ENCODE measurements at regions not wholly inside any gene's neighbourhood (a gene's known extent, or its start where the extent isn't known, plus 50 kb on each side); places are given as distances from the start of the nearest gene placed in this dataset.

DNA sequence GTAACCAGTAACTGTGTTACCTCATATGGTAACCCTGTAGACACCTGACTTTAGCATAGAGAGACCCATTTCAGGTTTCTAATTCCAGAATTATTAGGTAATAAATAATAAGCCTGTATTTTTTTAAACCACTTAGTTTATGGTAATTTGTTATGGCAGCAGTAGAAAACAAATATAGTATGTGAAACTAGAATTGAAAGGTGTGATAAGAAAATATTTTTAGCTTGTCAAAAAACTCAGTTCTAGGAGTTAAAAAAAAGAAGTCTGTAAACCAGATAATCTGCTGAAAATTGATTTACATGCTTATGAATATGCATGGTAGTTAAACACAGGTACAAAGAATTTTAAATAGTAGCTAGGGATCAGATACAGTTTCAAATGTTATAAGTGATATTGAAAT is 695.0 kb upstream of the GJE1 start:
- Mint-ChIP-seq H3K9me3 (peaks cover 11% of the 10 kb centered on the region), H3K27ac (ENCODE audit: unreplicated experiment) (no peak overlapping the region), H3K36me3 (ENCODE audit: low read depth) (no peaks in the 10 kb centered on the region), H3K4me3 (no peak overlapping the region), H3K4me1 (no peaks in the 10 kb centered on the region), H3K27me3 (ENCODE audit: low read depth) (no peaks in the 10 kb centered on the region)
- TF ChIP-seq CTCF (conservative IDR thresholded peaks at IDR 0.05) = no peak
- no peak for DNase-seq (ENCODE audit: low read depth, low spot score)

- no peaks in the 10 kb centered on the region for H3K36me3 Mint-ChIP-seq (ENCODE audit: low read depth)
- no peak for DNase-seq (ENCODE audit: low read depth, low spot score)
- no peaks in the 10 kb centered on the region for H3K27me3 Mint-ChIP-seq (ENCODE audit: low read depth)
- peaks cover 11% of the 10 kb centered on the region for H3K9me3 Mint-ChIP-seq
- H3K4me3 Mint-ChIP-seq = no peak overlapping the region
- no peak overlapping the region for H3K27ac Mint-ChIP-seq (ENCODE audit: unreplicated experiment)
- TF ChIP-seq CTCF (conservative IDR thresholded peaks at IDR 0.05) = no peak
- H3K4me1 Mint-ChIP-seq = no peaks in the 10 kb centered on the region
Measured at GRCh38 chr6:141437011-141437410, 695.7 kb upstream of the GJE1 start.

- no peaks in the 10 kb centered on the region for H3K4me1 Mint-ChIP-seq
- DNase-seq (ENCODE audit: low read depth, low spot score) = no peak
- H3K36me3 Mint-ChIP-seq (ENCODE audit: low read depth) = peaks cover 9% of the 10 kb centered on the region
- no peak overlapping the region for H3K4me3 Mint-ChIP-seq
- peaks cover 16% of the 10 kb centered on the region for H3K9me3 Mint-ChIP-seq
- H3K27ac Mint-ChIP-seq (ENCODE audit: unreplicated experiment) = no peak overlapping the region
- TF ChIP-seq CTCF (conservative IDR thresholded peaks at IDR 0.05) = peak; percentile 21
- no peaks in the 10 kb centered on the region for H3K27me3 Mint-ChIP-seq (ENCODE audit: low read depth)
Measured at GRCh38 chr6:141426400-141426980, 706.2 kb upstream of the GJE1 start.

DNA sequence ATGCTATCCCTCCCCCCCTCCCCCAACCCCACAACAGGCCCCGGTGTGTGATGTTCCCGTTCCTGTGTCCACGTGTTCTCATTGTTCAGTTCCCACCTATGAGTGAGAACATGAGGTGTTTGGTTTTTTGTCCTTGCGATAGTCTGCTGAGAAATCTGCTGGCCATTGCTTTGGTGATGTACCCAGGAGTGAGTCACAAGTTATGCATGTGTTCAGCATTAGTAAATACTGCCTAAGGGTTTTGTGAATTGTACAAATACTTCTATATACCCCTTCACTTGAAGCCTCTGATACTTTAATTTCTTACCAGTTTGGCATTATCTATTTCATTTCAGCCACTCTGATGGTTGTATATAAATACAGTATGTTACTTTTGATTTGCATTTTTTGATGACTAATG is 711.3 kb upstream of the GJE1 start:
- Mint-ChIP-seq H3K4me1 (no peaks in the 10 kb centered on the region), H3K4me3 (no peak overlapping the region), H3K9me3 (peaks cover 10% of the 10 kb centered on the region), H3K27me3 (ENCODE audit: low read depth) (no peaks in the 10 kb centered on the region), H3K27ac (ENCODE audit: unreplicated experiment) (no peak overlapping the region), H3K36me3 (ENCODE audit: low read depth) (peaks cover 3% of the 10 kb centered on the region)
- TF ChIP-seq CTCF (conservative IDR thresholded peaks at IDR 0.05) = no peak
- DNase-seq (ENCODE audit: low read depth, low spot score) = no peak

DNA sequence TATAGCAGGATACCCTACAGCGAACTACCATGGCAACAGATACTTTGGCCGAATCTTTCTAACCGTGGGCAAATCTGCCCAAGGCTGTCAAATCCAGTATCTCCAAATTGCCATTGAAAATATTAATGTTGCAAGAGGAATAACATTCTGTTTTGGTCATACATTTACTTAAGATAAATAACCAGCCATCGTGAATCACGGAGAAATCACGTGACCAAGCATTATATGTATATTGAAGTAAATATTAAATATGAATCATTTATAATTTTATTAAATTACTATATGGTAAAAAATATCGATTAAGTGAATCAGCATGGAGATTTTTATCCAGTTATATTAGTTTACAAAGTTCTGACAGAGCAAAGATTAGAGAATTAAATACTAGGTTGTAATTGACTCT is 714.6 kb upstream of the GJE1 start:
- Mint-ChIP-seq H3K36me3 (ENCODE audit: low read depth) (no peaks in the 10 kb centered on the region), H3K9me3 (no peaks in the 10 kb centered on the region), H3K4me3 (no peak overlapping the region), H3K27ac (ENCODE audit: unreplicated experiment) (no peak overlapping the region), H3K27me3 (ENCODE audit: low read depth) (no peaks in the 10 kb centered on the region), H3K4me1 (no peaks in the 10 kb centered on the region)
- DNase-seq (ENCODE audit: low read depth, low spot score) = no peak
- TF ChIP-seq CTCF (conservative IDR thresholded peaks at IDR 0.05) = no peak

DNA sequence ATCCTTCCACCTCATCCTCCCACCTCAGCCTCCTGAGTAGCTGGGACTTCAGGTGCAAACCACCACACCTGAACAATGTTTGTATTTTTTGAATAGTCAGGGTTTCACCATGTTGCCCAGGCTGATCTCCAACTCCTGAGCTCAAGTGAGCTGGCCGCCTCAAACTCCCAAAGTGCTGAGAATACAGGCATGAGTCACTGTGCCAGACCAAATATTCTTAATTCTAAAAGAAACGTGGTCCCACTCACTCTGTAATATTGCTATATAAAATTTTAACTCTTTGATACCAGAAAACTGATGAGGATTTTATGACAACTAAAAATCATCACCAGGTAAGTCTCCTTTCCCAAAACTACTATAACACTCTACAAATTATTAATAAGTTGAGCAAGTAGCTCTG is 716.8 kb upstream of the GJE1 start:
- no peak overlapping the region for H3K27ac Mint-ChIP-seq (ENCODE audit: unreplicated experiment)
- TF ChIP-seq CTCF (conservative IDR thresholded peaks at IDR 0.05) = no peak
- no peak for DNase-seq (ENCODE audit: low read depth, low spot score)
- no peaks in the 10 kb centered on the region for H3K27me3 Mint-ChIP-seq (ENCODE audit: low read depth)
- H3K36me3 Mint-ChIP-seq (ENCODE audit: low read depth) = no peaks in the 10 kb centered on the region
- no peaks in the 10 kb centered on the region for H3K9me3 Mint-ChIP-seq
- H3K4me1 Mint-ChIP-seq = no peaks in the 10 kb centered on the region
- H3K4me3 Mint-ChIP-seq = no peak overlapping the region

Data from neural crest cell (in vitro differentiated cells).